HFF-Myc (cell line): ENCODE measurements at regions not wholly inside any gene's neighbourhood (a gene's known extent, or its start where the extent isn't known, plus 50 kb on each side); places are given as distances from the start of the nearest gene placed in this dataset.

Experiments used
- DNase-seq: peaks from one replicate; pipeline ENCODE4 v3.0.0-alpha.2; 2011; ENCODE audit warnings: low read depth; ENCODE audit errors: extremely low read depth
- H3K4me3 ChIP-seq: replicated peaks from 2 replicates; pipeline ENCODE4 v1.5.1; 2011; ENCODE audit warnings: low read depth, mild to moderate bottlenecking, control low read depth, low read length
- TF ChIP-seq, protein P1 (sequence below): IDR thresholded peaks from 2 replicates; pipeline ENCODE4 v1.5.1; 2012; ENCODE audit warnings: mild to moderate bottlenecking, low read depth, low read length, control low read depth; ENCODE audit errors: missing control alignments

DNA sequence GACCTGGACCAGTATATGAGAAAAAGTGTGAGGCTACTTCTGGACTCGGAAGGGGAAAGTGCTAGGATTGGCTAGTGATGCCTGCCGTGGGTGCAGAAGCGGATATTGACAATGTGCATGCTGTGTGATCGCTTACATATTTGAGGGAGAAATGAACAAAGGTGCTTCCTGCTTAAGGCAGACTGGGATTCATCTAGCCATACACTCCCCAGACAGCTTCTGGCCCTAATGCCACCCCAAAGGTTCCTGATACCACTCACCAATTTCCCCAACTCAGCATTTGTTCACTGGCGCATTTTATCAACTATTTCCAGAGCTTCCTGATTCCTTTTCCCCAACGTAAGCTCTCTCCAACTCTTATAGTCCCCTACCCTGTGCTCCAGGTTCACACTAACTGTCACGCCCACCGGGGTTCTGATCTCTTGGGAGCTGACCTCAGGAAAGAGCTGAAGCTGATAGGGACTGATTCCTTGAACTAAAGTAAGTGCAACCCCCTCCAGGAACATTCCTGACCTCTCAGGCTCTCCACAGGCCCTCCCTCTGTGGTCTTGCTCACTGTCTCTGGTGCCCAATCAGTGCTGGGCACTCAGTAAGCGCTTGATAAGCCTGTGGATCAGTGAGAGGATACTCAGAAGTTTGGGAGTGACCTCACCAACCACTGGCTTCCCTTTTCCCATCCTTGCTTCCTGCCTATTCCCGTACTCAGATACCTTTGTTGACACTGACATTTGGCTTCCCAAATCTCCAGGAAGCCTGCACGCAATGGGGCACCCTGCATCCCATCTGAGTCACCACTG lies 73.3 kb downstream of the MRPL14 start:
- DNase-seq = peak; percentile 92
- TF ChIP-seq, protein P1, sequence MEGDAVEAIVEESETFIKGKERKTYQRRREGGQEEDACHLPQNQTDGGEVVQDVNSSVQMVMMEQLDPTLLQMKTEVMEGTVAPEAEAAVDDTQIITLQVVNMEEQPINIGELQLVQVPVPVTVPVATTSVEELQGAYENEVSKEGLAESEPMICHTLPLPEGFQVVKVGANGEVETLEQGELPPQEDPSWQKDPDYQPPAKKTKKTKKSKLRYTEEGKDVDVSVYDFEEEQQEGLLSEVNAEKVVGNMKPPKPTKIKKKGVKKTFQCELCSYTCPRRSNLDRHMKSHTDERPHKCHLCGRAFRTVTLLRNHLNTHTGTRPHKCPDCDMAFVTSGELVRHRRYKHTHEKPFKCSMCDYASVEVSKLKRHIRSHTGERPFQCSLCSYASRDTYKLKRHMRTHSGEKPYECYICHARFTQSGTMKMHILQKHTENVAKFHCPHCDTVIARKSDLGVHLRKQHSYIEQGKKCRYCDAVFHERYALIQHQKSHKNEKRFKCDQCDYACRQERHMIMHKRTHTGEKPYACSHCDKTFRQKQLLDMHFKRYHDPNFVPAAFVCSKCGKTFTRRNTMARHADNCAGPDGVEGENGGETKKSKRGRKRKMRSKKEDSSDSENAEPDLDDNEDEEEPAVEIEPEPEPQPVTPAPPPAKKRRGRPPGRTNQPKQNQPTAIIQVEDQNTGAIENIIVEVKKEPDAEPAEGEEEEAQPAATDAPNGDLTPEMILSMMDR = no peak
- H3K4me3 ChIP-seq = no peak overlapping the region

GRCh38 chr6:44053106-44053756 lies 74.0 kb downstream of the MRPL14 start:
- H3K4me3 ChIP-seq = no peak overlapping the region
- TF ChIP-seq, protein P1 = no peak
- DNase-seq = no peak

- H3K4me3 ChIP-seq = no peak overlapping the region
- DNase-seq = no peak
- TF ChIP-seq, protein P1 = no peak
These were observed 74.7 kb downstream of the MRPL14 start for GRCh38 chr6:44052419-44053023.

GRCh38 chr6:44051515-44051914 lies 75.7 kb downstream of the MRPL14 start:
- TF ChIP-seq, protein P1 = no peak
- no peak overlapping the region for H3K4me3 ChIP-seq
- no peak for DNase-seq

GRCh38 chr6:44050872-44051505 lies 76.3 kb downstream of the MRPL14 start:
- no peak overlapping the region for H3K4me3 ChIP-seq
- no peak for DNase-seq
- TF ChIP-seq, protein P1 = no peak

GRCh38 chr6:44049989-44050871 lies 77.0 kb downstream of the MRPL14 start:
- DNase-seq = no peak
- TF ChIP-seq, protein P1 = no peak
- no peak overlapping the region for H3K4me3 ChIP-seq
